ENCODE measurements at regions not wholly inside any gene's neighbourhood (a gene's known extent, or its start where the extent isn't known, plus 50 kb on each side); places are given as distances from the start of the nearest gene placed in this dataset.

DNA sequence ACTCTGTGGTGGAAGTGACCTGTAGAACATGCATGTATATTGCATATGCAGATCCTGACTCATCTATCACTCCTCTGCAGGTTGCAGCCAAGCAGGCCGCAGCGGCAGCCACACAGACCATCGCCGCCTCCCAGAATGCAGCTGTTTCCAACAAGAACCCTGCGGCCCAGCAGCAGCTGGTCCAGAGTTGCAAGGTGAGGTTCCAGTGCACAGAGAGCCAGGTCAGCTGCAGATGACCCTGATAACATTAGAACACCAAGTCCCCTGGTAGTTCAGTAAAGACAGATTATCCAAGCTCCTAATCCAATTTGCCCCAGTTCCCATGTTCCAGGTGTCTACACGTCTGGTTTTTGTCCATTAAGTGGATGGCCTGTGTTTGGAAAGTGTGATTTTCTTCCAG lies 325.1 kb upstream of the TPM1 start:
- no peak for TF ChIP-seq CTCF (conservative IDR thresholded peaks at IDR 0.05; ENCODE audit: low read depth, low read length)
- no peak for TF ChIP-seq EZH2 (IDR thresholded peaks at IDR 0.05; ENCODE audit: borderline replicate concordance, low read depth, low read length, poor library complexity, severe bottlenecking)

All from A673 (cell line).